Stimulated activated CD8-positive, alpha-beta memory T cell treated with anti-CD3 and anti-CD28 coated beads, Interleukin-12 subunit alpha, Interleukin-12 subunit beta, amount 100 ng/mL, for 1 hour (primary cell): ENCODE measurements at regions not wholly inside any gene's neighbourhood (a gene's known extent, or its start where the extent isn't known, plus 50 kb on each side); places are given as distances from the start of the nearest gene placed in this dataset.
"Not testable (repeated sequence)": the region's sequence is repeated elsewhere in the genome, so short reads cannot be mapped to it uniquely, and the experiment has no call there.

ENCODE experiments used
- DNase-seq: peaks from one replicate; pipeline ENCODE4 v3.0.0-alpha.2; 2020; ENCODE audit warnings: low read depth

DNA sequence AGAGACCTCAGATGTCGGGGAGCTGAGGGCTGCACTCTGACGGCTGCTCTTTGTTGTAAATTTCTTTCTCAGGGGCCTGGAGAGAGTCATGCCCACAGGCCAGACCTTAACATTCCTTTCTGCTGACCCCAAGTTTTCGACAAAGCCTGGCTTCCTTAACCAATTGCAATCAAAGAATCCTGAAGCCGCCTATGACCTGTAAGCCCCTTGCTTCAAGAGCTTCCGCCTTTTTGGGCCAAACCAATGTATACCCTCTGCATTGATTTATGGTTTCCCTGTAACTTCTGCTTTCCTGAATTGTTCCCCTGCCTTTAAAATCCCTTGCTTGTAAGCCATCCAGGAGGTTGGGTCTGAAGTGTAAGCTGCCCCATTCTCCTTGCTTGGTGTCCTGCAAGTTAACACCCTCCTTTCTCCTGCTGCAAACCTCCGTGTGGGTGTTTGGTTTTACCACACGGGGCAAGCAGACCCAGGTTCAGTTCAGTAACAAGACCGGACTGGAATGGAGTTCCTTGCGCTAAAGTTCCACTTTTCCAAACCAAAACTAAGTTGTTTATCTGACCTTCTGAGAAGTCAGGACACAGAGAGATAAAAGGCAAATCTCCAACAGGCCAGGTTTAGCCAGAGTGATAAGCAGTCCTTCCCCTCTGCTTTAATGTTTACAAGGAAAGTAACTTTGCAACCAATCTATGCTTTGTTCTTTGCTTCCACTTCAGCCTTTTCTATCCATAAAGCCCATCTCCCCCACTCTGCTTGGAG is 141.6 kb downstream of the KCNJ12 start:
- DNase-seq = no peak

DNA sequence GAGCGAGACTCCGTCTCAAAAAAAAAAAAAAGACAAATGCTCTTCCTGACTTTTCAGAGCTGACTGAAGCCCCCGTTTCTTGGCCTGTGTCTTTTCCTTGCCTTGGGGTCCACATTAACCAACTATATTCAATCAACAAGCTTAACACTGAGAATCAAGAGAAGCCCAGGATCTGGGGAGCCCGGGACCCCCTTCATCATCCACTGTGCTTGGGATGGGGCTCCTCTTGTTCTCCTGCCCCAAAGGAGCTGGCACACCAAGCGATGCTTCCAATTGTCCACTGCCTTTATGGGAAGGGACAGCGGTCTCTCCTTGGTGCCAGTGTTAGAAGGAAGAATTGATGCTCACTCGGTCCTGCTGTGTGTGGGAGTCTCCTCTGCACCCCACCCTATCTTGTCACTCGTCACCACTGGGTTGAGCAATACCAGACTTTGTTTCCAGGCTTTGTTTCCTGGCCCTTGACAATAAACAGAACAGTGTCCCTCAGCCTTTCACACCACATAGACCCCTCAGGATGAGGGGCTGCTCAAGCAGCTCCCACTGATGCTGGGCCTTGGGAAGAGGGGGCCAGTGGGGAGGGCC is 146.7 kb downstream of the KCNJ12 start:
- DNase-seq = no peak

DNA sequence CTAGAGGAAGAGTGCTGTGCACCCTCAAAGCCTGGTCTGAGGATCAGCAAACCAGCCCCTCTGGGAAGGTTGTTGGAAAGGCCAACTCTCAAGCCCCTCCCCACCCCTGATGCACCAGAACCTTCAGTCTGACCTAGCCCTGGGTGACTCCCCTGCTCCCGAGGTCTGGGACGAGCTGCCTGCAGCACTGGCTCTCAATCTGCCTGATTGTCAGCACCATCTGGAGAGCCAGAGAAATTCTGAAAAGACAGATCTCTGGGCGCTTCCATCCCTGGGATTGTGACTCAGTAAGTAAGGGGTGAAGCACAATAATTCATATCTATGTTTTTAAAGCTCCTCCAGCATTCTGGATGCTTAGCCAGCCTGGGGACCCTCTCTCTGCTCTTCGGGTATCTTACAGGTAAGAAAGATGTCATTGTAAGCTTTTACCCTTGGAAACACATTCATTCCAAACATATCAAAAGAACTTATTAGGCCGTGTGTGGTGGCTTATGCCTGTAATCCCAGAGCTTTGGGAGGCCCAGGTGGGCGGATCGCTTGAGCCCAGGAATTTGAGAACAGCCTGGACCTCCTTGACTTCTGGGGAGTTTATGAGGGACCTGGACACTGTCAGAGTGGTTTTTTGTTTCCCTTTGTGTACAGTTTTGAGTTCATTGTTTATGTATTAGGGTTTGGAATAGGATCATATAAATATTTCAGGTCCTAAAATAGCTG is 147.5 kb downstream of the KCNJ12 start:
- DNase-seq = no peak

DNA sequence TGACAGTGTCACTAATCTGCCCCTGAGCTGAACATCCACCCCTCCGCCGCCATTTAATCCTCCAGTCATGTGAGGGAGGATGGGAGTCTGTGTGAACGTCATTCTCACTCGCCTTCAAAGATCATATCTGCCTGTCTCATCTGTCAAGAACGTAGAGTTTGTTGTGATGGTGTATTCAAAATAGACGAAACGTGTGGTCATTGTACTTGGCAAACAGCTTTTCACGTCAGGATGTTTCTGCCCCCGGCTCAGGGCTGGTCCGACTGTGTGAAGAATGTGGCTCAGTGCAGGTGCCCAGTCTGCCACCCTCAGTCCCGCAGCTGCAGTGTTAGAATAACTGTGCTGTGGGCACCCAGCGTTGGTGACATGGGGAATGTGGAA is 148.0 kb downstream of the KCNJ12 start:
- DNase-seq = no peak

DNA sequence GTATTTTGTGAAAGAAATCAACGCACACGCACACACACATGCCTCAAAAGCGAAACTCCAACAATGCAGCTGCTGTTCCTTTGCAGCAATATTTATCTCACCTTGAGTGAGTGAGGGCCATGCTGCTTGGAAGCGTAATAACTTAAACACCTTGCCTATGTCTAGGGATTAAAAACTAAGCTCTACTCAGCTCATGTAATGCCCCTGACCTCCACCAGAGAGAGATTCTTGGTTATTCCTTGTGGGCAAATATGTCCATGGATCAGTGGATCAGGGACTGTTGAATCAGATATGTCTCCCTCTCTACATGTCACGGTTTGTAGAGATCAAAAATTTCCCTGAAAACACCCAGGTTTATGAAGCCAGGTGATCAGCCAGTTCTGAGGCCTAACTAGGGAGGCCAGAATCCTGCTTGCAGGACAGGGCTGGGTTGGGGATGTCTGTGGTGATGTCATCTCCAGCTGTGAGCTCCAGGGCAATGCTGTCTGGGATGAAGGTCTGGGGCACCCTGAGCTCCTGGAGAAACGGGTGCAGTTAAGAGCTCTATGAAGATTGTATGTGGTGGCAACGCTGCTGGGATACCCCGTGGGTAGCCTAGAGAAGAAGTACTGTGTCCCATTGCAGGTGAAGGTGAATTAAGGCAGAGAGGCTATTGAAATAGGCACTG is 149.4 kb downstream of the KCNJ12 start:
- DNase-seq = no peak

DNA sequence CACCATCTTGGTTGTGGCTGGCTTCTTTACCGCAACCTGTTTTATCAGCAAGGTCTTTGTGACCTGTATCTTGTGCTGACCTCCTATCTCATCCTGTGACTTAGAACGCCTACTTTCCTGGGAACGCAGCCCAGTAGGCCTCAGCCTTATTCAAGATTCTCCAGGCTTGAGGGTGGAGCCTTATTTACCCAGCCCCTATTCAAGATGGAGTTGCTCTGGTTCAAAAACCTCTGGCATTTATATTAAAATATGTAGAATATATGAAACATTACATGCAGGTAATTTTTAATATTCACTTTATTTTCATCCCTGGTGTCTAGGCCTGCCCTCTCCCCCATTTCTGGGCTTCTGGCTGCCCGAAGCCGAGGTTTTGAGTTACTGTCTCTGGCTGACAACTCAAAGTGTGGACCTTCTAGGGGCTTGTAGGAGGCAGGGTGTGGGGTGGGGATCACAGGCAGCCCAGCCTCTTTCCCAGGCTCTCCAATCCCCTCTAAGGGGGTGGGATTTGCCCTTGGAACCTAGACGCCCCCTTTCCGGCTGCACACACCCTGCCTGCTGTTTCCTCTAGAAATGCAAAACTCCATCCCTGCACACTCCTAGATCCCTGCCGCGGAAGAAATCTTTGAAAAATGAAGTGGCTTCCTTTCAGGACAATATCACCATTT is 152.0 kb downstream of the KCNJ12 start:
- no peak for DNase-seq

DNA sequence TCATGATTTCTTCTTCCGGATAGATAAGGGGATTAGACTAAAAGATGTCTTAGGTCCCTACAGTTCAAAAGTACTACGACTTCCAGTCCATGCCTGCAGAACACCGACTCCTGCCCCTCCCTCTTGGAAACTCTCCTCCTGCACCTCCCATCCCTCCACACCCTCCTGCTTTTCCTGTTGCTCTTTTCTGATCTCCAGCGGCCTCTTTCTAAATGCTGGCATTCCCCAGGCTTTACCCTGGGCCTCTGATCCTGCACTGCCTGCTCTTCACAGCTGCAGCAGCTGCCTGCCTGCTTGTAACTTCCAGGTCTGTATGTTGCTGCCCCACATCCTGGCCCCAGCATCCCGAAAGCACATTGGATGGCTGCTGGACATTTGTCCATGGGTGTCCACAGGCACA is 154.2 kb downstream of the KCNJ12 start:
- DNase-seq = no peak

DNA sequence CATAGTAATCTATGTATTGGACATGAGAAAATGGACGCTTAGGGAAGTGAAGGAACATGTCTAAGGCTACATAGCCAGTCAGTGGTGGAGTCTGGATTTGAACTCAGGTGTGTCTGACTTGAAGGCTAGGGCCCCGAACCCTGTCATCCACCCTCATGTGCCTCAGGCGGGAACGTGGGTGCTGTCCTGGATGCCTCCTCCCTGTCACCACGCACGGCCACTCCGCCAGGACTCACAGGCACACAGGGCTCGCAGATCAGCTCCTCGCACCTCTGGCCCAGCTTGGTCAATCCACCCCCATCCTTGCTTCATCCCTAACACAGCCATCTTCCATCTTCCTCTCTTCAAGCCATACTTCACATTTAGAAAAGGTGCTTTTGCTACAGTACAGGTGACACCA is 154.7 kb downstream of the KCNJ12 start:
- no peak for DNase-seq

DNA sequence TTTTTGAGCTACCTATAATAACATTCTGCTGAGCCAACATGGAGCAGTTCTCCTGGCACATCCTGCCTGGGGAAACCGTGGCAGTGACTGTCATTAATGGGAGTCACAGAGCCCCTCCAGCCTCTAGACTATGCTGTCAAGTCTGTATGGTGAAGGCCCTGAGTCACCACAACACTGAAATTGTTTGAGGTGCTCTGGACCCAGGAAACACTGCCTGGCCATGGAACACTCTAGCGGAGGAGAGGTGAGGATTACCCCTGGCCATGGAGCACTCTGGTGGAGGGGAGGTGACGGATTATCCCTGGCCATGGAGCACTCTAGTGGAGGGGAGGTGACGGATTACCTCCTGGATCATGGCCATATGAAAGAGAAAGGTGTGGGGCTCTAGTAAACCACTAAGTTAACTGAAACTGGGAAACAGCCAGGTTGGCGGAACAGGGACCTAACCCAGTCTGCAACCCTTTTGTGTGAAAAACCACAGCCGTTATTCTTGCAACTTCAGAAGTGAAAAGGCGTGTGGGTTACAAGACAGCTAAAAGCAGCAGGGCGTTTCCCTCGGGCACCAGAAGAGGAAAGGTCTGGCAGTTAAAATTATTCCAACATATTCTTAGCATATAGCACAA is 156.7 kb downstream of the KCNJ12 start:
- DNase-seq = no peak

DNA sequence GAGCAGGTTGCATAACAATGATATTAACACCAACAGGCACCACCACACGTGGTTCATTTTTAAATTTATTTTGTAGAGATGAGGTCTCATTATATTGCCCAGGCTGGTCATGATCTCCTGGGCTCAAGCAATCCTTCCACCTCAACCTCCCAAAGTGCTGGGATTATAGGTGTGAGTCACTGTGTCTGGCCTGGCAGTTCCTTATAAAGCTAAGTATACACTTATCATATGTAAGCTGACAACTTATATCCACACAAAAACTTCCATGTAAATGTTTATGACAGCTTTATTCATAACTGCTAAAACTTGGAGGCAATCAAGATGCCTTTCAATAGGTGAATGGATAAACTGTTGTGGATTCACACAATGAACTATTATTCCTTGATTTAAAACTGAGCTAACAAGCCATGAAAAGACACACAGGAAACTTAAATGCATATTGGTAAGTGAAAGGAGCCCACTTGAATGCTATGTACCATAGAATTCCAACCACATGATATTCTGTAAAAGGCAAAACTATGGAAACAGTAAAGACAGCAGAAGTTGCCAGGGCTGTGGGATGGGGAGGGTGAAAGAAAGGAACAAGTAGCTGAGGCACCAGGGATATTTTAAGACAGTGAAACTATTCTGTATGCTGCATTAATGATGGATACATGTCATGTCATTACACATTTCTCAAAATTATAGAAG is 156.5 kb upstream of the KCNJ18 start:
- DNase-seq = no peak

DNA sequence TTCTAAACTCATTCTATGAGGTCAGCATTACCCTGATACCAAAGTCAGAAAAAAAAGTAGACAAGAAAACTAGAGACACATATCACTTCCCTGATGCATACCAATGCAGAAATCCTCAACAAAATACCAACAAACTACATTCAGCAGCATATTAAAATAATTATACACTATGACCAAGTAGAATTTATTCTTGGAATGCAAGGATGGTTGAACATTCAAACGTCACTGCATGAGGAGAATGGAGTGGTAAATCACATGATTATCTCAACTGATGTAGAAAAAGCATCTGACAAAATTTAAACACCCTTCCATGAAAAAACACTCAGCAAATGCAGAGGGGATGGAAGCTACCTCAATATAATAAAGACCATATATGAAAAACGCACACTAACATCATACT is 155.0 kb upstream of the KCNJ18 start:
- DNase-seq = no peak

DNA sequence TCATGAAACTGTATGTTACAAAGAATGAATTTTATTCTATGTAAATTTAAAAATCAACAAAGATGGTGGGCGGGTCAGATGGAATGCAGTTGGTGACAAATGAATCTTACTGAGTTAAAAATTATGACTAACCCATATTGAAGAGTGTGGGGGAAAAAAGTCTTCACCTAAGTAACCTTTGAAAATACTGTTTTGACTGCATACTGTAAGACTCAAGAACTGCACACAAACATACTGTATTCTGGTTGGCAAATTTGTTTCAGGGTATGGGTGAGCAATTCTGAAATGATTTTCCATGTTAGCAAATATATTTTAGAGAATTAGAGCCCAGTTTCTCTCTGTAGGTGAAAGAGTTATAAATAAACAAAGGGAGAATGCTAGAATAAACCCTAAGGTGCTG is 153.7 kb upstream of the KCNJ18 start:
- no peak for DNase-seq

DNA sequence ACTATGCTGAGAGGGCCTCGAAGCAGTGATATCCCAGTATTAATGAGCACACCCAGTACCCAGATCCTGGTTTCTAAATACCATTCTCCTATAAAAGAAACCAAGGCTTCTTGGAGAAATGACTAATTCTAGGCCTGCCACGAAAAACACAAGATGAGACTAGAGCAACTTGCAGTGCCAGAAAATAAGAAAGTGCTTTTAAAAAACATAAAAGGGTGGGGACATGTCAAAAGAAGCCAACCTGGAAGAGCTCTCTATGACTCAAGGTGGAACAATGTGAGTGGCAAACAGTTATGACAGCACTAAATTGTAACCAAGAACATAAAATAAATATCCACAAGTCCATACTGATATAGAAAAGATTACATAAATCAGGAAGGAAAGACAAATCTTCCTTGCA is 153.2 kb upstream of the KCNJ18 start:
- DNase-seq = no peak

DNA sequence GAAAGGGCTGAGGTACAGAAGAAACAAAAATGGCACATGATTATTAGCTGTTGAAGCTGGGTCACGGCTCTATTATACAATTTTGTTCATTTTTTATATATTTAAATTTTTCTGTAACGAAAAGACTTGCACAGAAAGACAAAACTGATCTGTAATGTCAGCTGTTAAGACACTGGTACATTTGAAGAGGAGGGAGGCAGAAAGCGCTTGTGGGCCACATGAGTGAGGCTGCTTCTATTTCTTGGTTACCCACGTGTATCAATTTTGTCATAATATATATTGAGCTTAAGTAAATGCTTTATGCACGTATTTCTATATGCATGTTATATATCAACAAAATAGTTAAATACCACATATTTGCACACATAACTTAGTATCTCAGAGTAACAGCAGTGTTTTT is 151.8 kb upstream of the KCNJ18 start:
- DNase-seq = no peak

DNA sequence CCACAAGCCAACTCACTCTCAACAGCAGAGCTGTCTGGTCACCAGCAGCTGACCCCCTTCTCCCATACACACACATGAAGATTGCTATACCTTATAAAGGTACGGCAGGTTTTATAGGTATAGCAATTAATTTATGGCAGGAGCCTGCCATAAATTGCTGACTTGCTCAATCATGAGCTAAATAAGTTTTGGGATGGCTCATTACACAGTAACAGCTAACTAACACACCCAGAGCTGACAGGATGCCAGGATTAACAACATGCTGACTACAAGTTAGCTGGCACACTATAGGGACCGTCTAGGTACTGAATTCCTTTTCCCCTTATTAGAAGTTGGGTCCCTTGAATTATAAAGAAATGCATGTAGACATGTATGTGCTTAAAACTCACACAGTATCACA is 150.3 kb upstream of the KCNJ18 start:
- DNase-seq = no peak

DNA sequence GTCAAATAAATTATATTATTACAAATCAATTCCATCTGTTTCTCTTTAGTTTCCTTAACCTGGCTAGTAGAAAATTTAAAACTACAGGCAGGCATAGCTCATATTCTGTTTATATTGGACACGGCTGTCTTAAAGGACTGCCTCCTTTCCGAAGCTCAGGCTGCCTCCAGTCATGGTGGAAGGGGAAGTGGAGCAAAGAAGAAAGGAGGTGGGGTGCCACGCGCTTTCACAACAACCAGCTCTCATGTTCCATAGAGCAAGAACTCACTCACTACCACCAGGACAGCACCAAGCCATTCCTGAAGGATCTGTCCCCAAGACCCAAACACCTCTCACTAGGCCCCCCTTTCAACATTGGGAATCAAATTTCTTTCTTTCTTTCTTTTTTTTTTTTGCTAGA is 149.3 kb upstream of the KCNJ18 start:
- DNase-seq = no peak

DNA sequence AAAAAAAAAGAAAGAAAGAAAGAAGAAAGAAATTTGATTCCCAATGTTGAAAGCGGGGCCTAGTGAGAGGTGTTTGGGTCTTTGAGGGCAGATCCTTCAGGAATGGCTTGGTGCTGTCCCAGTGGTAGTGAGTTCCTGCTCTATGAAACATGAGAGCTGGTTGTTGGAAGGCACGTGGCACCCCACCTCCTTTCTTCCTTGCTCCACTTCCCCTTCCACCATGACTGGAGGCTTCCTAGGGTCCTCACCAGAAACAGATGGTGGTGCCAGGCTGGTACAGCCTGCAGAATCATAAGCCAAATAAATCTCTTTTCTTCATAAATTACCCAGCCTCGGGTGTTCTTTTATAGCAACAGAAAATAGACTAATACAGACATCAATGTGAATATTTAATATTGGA is 147.3 kb upstream of the KCNJ18 start:
- DNase-seq = no peak

DNA sequence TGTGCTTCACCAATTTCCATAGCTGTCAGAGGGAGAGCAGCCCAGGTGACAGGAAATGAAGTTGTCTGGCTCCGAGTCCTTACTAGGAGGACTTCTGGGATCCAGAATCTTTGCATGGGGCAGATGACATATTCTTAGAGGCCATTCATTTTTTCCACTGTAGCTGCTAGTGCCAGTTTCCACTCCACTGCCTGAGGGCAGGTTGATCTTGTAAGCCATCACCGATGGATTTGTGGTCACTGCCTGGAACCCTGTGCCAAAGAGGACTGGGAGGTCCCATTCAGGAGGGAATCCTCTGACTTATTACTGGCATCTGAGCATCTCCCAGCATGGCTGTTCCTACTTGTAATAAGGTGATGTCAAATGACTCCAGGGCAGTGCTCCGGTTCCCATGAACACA is 144.1 kb upstream of the KCNJ18 start:
- no peak for DNase-seq

DNA sequence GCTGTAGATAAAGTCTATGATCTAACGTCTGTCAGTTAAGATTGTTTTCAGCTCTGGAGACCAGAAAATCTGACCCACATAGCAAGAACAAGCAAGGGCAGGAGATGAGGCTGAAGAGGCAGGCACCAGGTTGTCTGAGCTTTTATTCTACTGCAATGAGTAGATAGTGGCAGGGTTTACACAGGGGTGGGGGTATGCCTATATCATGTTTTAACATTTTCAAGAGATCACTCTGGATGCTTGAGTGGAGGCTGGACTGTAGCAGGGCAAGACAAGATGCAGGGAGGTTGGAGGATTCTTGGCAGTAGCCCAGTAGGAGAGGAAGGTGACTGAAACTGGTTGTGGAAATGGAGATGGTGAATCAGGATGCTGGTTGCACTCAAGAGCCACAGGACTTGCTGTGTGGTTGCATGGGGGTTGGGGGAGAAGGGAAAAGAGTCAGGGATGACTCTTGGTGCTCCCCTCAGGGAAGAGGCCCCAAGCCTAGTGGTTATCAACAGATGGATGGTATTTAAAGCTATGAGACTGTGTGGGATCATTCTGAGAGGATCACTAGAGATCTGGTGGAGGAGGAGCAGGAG is 143.1 kb upstream of the KCNJ18 start:
- no peak for DNase-seq

DNA sequence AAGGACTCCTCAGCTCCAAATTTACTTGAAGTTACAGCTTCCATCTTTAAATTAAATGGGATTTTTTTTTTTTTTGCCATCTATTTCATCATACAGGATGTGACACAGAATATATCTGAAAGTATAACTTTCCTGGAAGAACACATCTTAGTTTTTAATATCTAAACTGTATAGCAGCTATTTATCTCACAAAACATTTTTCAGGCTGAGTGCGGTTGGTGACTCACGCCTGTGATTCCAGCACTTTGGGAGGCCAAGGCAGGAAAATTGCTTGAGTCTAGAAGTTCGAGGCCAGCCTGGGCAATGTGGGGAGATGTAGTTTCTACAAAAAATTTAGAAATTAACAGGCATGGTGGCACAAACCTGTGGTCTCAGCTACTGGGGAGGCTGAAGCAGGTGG is 142.3 kb upstream of the KCNJ18 start:
- DNase-seq = not testable (repeated sequence)
